ENCODE measurements at regions not wholly inside any gene's neighbourhood (a gene's known extent, or its start where the extent isn't known, plus 50 kb on each side); places are given as distances from the start of the nearest gene placed in this dataset.

GRCh38 chr11:19391026-19391425 lies 150.3 kb upstream of the E2F8 start:
- intact Hi-C loops (cut with DNase I) = no loop called here
- DNase-seq = no peak

- DNase-seq = no peak
- intact Hi-C loops (cut with DNase I) = no loop called here
Measured at GRCh38 chr11:19389787-19390303, 149.1 kb upstream of the E2F8 start.

GRCh38 chr11:19382131-19382611 lies 141.4 kb upstream of the E2F8 start:
- intact Hi-C loops (cut with DNase I) = no loop called here
- DNase-seq = peak; percentile 36 to 93 (median 60)

GRCh38 chr11:19380375-19380774 lies 139.6 kb upstream of the E2F8 start:
- DNase-seq = no peak
- intact Hi-C loops (cut with DNase I) = no loop called here

DNA sequence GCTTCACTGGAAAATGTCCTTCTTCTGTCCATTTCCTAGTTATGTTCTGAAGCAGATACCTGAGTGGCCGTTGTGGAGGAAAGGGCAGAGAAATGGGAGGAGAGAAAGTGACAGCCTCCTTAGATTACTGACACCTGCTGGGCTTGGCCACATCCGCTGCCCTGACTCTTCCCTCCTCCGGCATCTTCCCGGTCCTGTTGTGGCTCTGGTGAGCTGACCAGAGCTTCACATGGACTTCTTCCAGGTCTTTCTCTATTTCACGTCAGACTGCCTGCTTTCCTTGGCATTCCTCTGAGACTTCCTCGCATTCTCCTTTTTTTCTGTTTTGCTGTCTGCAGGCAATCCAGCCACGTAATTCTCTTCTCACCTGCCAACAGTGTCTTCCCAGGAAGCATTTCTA lies 138.7 kb upstream of the E2F8 start:
- intact Hi-C loops (cut with DNase I) = no loop called here

DNA sequence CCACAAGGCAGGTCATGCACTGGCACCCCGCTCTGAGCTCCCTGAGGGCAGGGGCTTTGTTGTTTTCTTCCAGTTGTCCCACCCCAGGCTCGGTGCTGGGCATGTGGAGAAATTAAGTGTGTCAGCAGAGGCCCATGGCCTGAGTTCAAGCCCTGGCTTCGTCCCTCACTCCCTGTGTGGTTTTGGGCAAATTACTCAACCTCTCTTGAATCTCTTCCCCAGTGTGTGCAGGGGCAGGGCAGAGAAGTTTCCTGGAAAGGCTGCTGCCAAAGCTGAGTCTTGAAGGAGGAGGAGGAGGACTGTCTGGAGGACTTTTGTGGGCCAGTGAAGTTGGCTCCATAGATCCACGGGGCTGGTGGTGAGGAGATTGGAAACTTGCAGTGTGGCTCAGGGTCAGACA lies 138.1 kb upstream of the E2F8 start:
- DNase-seq = no peak

More for the DNA sequence above, 138.7 kb upstream of the E2F8 start:
- no peak for DNase-seq

GRCh38 chr11:19377881-19378280 lies 137.1 kb upstream of the E2F8 start:
- no peak for DNase-seq
- intact Hi-C loops (cut with DNase I) = no loop called here

More for the DNA sequence above, 138.1 kb upstream of the E2F8 start:
- intact Hi-C loops (cut with DNase I) = no loop called here

DNA sequence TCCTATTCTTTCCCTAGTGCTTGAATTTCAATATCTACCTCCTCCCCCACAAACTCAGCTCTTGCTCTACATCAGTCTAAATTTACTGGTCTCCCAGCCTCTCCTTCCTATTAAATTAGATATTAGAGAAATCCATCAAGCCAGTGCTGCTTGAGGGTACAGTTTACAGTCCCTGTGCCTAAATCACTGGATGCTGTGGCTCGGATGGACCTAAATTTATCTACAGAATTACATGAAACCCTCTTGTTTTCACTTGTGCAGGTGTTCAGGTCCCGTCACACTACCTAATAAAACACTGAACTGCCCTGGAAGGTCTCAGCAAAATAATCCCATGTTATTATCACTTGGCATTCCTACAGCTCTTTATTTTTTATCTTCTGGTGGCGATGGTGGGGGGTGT lies 134.7 kb upstream of the E2F8 start:
- DNase-seq = no peak
- intact Hi-C loops (cut with DNase I) = no loop called here

DNA sequence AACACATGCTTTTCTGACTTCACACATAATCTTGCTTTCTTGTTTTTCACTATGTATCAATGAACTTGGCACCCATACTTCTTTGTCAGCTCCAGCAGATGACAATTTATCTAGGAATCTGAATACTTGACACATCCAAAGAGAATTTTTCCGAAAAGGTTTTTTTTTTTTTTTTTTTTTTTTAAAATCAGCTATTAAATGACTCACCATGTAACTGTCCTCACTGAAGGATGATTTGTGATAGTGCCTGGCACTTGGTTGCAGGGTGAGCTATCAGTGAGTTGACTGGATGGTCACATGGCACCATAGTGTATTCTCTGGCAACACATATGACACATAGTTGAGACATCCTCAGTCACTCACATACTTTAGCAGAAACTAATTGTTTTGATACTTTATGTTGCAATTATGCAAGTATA lies 133.4 kb upstream of the E2F8 start:
- intact Hi-C loops (cut with DNase I) = no loop called here
- DNase-seq = no peak

DNA sequence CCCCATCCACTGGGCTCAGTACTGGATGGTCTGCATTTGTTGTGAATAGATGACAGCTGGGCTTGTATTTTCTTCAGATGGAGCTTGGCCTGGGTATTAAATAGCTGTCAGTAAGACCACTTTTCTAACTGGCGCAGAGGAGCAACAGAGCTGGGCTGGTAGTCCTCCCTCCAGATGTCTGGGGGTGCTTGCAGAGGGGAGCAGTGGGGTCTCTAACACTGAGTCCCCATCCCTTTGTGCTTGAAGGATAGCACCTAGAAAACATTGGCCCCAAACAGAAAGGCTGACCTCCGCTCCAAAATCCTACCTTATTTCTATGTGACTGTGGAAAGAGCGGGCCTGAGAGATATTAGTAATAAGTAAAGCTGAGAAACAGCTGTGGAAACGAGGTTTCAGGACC lies 131.6 kb upstream of the E2F8 start:
- intact Hi-C loops (cut with DNase I) = no loop called here
- no peak for DNase-seq

DNA sequence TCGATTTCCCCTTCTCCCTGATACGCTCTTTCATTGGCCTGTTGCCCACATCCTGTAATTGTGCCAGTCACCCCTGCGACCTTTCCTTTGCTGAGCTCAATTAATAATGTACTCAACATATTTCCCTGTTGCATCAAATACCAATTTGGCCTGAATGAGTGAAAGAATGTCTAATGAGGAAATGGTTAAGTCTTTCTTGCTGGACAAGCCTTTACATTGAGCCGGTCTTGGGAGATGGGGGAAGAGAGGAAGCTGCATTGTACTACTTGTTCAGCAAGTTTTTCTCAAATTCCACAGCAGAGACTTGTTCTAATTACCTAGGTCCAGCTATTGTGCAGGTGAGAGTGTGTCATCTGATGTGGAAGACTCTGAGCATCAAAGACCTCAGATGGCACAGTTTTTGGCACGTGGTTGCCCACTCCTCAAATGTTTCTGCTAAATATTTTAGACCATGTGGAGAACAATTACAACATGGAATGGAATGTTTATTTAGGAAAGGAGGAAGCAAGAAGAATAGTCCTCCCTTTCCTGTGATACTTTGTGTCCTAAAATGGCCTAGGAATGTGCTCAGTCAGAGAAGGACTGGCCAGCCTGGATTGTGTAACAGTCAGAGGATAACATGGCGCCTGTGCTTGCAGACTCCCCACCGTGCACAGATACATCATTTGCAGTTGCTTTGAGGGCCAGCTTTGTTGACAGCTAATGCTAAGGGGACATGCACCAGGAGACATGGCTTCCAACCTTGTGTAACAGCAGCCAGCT lies 129.5 kb upstream of the E2F8 start:
- intact Hi-C loops (cut with DNase I) = no loop called here
- no peak for DNase-seq

GRCh38 chr11:19368726-19369375 lies 128.1 kb upstream of the E2F8 start:
- intact Hi-C loops (cut with DNase I) = no loop called here
- DNase-seq = no peak

- intact Hi-C loops (cut with DNase I) = no loop called here
- no peak for DNase-seq
Measured at GRCh38 chr11:19366992-19367709, 126.4 kb upstream of the E2F8 start.

GRCh38 chr11:19365743-19366410 lies 125.1 kb upstream of the E2F8 start:
- no peak for DNase-seq
- intact Hi-C loops (cut with DNase I) = no loop called here

- intact Hi-C loops (cut with DNase I) = no loop called here
Measured at GRCh38 chr11:19359221-19360000, 118.7 kb upstream of the E2F8 start.

GRCh38 chr11:19357943-19358342 lies 117.2 kb upstream of the E2F8 start:
- intact Hi-C loops (cut with DNase I) = no loop called here
- DNase-seq = no peak

More at GRCh38 chr11:19359221-19360000, 118.7 kb upstream of the E2F8 start:
- DNase-seq = no peak

GRCh38 chr11:19355601-19356000 lies 114.9 kb upstream of the E2F8 start:
- DNase-seq = no peak
- intact Hi-C loops (cut with DNase I) = no loop called here

DNA sequence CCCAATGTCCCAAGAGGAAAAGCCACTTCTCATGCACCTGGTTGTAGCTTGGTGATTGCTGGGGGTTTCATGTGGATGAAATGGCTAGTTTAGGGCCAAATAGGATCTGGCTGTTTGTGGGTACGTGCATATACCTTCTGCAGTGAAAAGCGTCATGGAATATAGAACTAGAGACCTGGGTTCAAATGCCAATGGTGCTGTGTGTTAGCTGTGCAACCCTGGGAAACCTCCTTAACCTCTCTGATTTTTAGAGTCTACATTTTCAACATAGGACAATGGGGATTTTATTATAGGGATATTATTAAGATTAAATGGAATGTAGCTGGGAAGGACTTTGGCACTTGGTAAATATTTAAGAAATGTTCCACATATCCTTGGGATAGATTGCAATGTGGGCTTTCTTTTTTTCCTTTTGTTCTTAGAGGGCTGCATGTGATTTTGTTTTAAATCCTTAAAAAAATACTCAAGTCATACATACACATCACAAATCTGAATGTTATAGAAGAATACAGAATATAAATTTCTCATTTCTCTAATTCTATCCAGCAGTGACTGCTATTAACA lies 112.6 kb upstream of the E2F8 start:
- no peak for DNase-seq
- intact Hi-C loops (cut with DNase I) = no loop called here

DNA sequence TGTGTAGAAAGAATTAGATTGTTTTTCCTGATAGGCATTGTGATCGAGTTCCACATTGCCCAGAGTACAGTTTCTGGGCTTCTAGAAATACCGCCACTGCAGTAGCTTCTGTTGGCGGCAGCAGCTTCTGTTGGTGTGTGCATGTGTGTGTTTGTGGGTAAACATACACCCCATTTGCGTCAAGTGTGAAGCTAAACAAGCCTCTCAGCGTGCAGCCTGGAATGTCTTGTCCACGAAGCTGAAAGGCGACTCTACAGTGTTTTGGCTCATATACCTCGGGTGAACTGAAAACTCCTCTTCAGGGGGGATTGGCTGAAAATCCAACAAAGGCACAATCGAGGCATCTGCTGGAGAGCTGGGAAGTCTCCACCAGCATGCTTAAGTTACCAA lies 112.0 kb upstream of the E2F8 start:
- no peak for DNase-seq
- intact Hi-C loops (cut with DNase I) = no loop called here

Data from posterior cingulate gyrus (tissue), 11 donors.